ENCODE measurements at regions not wholly inside any gene's neighbourhood (a gene's known extent, or its start where the extent isn't known, plus 50 kb on each side); places are given as distances from the start of the nearest gene placed in this dataset.

DNA sequence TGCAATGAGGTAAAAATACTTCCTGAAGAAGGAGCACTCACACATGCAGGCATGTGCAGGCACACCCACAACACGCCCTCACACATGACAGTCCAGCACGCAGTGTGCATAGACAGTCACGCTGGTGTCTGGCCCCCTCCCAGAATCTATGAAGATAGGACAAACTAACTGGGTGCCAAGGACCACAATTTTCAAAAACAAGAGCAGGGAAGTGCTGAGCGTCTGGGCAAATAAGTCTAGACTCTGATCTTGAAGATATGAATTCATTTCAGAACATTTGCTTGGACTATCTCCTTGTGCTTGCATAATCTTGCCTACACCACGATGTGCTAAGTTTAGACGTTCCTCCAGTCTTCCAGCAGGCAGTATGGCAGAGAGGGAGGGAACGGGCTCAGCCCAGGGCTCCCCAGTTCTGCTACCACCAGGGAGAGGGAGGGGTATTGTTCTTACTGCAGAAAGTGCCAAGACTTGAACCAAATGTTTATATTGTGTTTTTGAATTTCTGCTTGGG lies 276.5 kb upstream of the KLF6 start:
- H3K4me3 ChIP-seq (ENCODE audit: low read depth, low read length) = no peak overlapping the region
- peak; percentile 60 for DNase-seq (ENCODE audit: low read depth)
- no peaks in the 10 kb centered on the region for H3K36me3 ChIP-seq (ENCODE audit: control insufficient read depth, insufficient read depth, low read length)
- TF ChIP-seq, protein P1, sequence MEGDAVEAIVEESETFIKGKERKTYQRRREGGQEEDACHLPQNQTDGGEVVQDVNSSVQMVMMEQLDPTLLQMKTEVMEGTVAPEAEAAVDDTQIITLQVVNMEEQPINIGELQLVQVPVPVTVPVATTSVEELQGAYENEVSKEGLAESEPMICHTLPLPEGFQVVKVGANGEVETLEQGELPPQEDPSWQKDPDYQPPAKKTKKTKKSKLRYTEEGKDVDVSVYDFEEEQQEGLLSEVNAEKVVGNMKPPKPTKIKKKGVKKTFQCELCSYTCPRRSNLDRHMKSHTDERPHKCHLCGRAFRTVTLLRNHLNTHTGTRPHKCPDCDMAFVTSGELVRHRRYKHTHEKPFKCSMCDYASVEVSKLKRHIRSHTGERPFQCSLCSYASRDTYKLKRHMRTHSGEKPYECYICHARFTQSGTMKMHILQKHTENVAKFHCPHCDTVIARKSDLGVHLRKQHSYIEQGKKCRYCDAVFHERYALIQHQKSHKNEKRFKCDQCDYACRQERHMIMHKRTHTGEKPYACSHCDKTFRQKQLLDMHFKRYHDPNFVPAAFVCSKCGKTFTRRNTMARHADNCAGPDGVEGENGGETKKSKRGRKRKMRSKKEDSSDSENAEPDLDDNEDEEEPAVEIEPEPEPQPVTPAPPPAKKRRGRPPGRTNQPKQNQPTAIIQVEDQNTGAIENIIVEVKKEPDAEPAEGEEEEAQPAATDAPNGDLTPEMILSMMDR (IDR thresholded peaks at IDR 0.05; ENCODE audit: insufficient read depth, low read length, severe bottlenecking) = no peak
- H3K27me3 ChIP-seq (ENCODE audit: control insufficient read depth, insufficient read depth, low read length) = no peaks in the 10 kb centered on the region
- FAIRE-seq = no peak

DNA sequence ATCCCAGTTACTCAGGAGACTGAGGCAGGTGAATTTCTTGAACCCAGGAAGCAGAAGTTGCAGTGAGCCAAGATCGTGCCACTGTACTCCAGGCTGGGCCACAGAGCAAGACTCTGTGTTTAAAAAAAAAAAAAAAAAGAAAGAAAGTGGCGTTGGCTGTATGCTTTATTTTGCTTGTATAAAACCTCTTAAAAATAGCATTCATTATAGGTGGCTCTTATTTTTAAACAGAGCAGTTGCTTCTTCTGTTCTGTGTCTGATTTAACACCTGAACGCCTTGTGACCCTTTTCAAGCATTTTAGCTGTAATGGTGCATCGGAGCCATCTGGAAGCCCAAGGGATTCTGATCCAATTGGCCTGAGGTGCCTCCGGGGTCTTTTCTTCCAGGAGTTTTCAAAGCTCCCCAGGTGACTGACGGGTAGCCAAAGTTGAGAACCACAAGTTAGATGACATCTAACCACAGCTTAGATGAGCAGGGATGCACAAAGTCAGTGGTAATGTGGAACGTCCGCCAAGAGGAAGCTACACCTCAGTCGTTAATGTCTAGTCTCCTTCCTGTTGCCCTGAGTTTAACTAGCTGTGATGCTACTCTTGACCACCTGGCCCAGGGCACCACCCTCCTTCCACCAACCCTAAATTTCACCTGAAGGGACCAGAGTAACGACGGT lies 274.6 kb upstream of the KLF6 start:
- TF ChIP-seq, protein P1 (IDR thresholded peaks at IDR 0.05; ENCODE audit: insufficient read depth, low read length, severe bottlenecking) = no peak
- H3K36me3 ChIP-seq (ENCODE audit: control insufficient read depth, insufficient read depth, low read length) = no peaks in the 10 kb centered on the region

DNA sequence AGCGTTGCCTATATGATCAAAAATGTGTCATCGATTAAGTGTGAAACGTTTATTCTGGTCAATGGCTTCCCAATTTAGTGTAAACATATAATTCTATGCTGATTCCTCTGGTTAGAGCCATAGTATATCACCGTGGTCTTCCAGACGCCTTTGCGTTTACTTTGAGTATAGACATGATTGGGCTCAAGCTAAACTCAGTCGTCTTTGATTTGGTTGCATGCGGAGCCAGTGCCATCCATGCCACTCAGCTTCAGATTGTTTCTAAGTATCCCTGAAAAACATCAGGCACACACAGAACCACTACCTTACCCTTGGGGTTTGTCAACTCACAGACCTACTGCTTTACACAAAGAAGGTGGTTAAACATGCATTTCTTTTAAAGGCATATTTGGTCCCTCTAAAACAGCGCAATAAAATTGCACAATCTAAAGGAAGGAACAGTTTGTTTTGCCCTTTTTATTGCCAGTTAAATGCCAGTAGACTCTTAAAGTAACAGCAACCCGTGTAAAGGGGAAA lies 273.6 kb upstream of the KLF6 start:
- TF ChIP-seq, protein P1 (IDR thresholded peaks at IDR 0.05; ENCODE audit: insufficient read depth, low read length, severe bottlenecking) = no peak
- FAIRE-seq (no peak), DNase-seq (ENCODE audit: low read depth) (no peak)
- Histone ChIP-seq H3K4me3 (ENCODE audit: low read depth, low read length) (no peak overlapping the region), H3K36me3 (ENCODE audit: control insufficient read depth, insufficient read depth, low read length) (no peaks in the 10 kb centered on the region), H3K27me3 (ENCODE audit: control insufficient read depth, insufficient read depth, low read length) (no peaks in the 10 kb centered on the region)

More for the DNA sequence above, 274.6 kb upstream of the KLF6 start:
- Histone ChIP-seq H3K27me3 (ENCODE audit: control insufficient read depth, insufficient read depth, low read length) (no peaks in the 10 kb centered on the region), H3K4me3 (ENCODE audit: low read depth, low read length) (no peak overlapping the region)
- FAIRE-seq (no peak), DNase-seq (ENCODE audit: low read depth) (no peak)

GRCh38 chr10:4057725-4058513 lies 272.9 kb upstream of the KLF6 start:
- DNase-seq (ENCODE audit: low read depth) (no peak), FAIRE-seq (no peak)
- Histone ChIP-seq H3K36me3 (ENCODE audit: control insufficient read depth, insufficient read depth, low read length) (no peaks in the 10 kb centered on the region), H3K4me3 (ENCODE audit: low read depth, low read length) (no peak overlapping the region), H3K27me3 (ENCODE audit: control insufficient read depth, insufficient read depth, low read length) (no peaks in the 10 kb centered on the region)
- TF ChIP-seq, protein P1 (IDR thresholded peaks at IDR 0.05; ENCODE audit: insufficient read depth, low read length, severe bottlenecking) = no peak

DNA sequence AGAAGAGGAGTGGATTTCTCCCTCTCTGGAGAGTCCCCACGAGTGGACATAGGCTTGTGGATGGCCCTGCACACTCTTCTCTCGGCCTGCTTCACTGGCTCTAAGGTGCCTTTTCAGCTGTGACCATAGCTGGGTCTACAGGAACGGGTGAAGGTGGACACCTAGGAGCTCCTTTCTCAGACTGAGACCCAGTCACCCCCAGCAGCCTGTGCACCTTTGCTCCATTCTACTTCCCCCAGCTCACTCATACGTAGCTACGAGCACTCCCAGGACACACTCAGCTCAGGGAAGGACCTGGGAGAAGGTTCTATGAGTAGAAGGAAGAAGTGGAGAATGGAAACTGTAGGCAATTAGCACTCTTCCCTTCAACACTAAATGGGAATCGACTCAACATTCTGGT lies 272.0 kb upstream of the KLF6 start:
- no peak for FAIRE-seq
- Histone ChIP-seq H3K36me3 (ENCODE audit: control insufficient read depth, insufficient read depth, low read length) (no peaks in the 10 kb centered on the region), H3K27me3 (ENCODE audit: control insufficient read depth, insufficient read depth, low read length) (no peaks in the 10 kb centered on the region), H3K4me3 (ENCODE audit: low read depth, low read length) (no peak overlapping the region)
- DNase-seq (ENCODE audit: low read depth) = no peak
- TF ChIP-seq, protein P1 (IDR thresholded peaks at IDR 0.05; ENCODE audit: insufficient read depth, low read length, severe bottlenecking) = no peak

Data from bronchial epithelial cell (primary cell).